Prostate gland (tissue), 2 donors: ENCODE measurements at regions not wholly inside any gene's neighbourhood (a gene's known extent, or its start where the extent isn't known, plus 50 kb on each side); places are given as distances from the start of the nearest gene placed in this dataset.
"Not testable (repeated sequence)": the region's sequence is repeated elsewhere in the genome, so short reads cannot be mapped to it uniquely, and the experiment has no call there.

Experiments used
- POLR2AphosphoS5 ChIP-seq: sonication (generic); formaldehyde crosslinking; IDR thresholded peaks from one replicate; pipeline ENCODE4 v1.6.1; 2017; ENCODE audit warnings: antibody characterized with exemption
- TF ChIP-seq, protein P1 (sequence below), 4 experiments: fragments of 200-600 bp in 2 of 4; fragments of 450-650 bp in 2 of 4; sonication (generic) in 2 of 4; IDR thresholded peaks; 1 replicate in 3 of 4; 2 replicates in 1 of 4; pipeline ENCODE4 v1.5.1; 2016 to 2019; ENCODE audit warnings: antibody characterized with exemption in 4 of 4, mild to moderate bottlenecking in 2 of 4, moderate library complexity in 2 of 4

- TF ChIP-seq, protein P1, sequence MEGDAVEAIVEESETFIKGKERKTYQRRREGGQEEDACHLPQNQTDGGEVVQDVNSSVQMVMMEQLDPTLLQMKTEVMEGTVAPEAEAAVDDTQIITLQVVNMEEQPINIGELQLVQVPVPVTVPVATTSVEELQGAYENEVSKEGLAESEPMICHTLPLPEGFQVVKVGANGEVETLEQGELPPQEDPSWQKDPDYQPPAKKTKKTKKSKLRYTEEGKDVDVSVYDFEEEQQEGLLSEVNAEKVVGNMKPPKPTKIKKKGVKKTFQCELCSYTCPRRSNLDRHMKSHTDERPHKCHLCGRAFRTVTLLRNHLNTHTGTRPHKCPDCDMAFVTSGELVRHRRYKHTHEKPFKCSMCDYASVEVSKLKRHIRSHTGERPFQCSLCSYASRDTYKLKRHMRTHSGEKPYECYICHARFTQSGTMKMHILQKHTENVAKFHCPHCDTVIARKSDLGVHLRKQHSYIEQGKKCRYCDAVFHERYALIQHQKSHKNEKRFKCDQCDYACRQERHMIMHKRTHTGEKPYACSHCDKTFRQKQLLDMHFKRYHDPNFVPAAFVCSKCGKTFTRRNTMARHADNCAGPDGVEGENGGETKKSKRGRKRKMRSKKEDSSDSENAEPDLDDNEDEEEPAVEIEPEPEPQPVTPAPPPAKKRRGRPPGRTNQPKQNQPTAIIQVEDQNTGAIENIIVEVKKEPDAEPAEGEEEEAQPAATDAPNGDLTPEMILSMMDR (IDR thresholded peaks at IDR 0.05): not testable (repeated sequence)
- not testable (repeated sequence) for TF ChIP-seq POLR2AphosphoS5
These were observed 193.2 kb upstream of the PPP1R26 start for GRCh38 chr9:135286187-135286925.
